Stimulated activated CD4-positive, alpha-beta T cell treated with anti-CD3 and anti-CD28 coated beads, TNF-alpha, amount 100 ng/mL, for 1 hour (primary cell): ENCODE measurements at regions not wholly inside any gene's neighbourhood (a gene's known extent, or its start where the extent isn't known, plus 50 kb on each side); places are given as distances from the start of the nearest gene placed in this dataset.
A peak's percentile ranks its signal among the peaks of the same experiment; 100 is the strongest.

Experiments
- DNase-seq, 3 donors: peaks; one replicate each; pipeline ENCODE4 v3.0.0-alpha.2; 2020; ENCODE audit warnings: low read depth in 3 of 3, low spot score in 1 of 3

GRCh38 chr2:204104811-204105210 is 168.2 kb downstream of the ICOS start:
- no peak for DNase-seq

GRCh38 chr2:204108330-204108751 is 171.8 kb downstream of the ICOS start:
- peak in 2 of 3 donors; percentile 4 to 16 for DNase-seq

- no peak for DNase-seq
These were observed 172.3 kb downstream of the ICOS start for GRCh38 chr2:204108781-204109295.

- DNase-seq: no peak
These were observed 173.1 kb downstream of the ICOS start for GRCh38 chr2:204109681-204110080.

GRCh38 chr2:204110338-204110741 is 173.8 kb downstream of the ICOS start:
- DNase-seq: peak in 1 of 3 donors; percentile 10

GRCh38 chr2:204110751-204111516 is 174.4 kb downstream of the ICOS start:
- DNase-seq: no peak

GRCh38 chr2:204112084-204112770 is 175.7 kb downstream of the ICOS start:
- DNase-seq: no peak

GRCh38 chr2:204114295-204115136 is 178.0 kb downstream of the ICOS start:
- no peak for DNase-seq

GRCh38 chr2:204115137-204116056 is 178.8 kb downstream of the ICOS start:
- no peak for DNase-seq

- DNase-seq: no peak
These were observed 179.7 kb downstream of the ICOS start for GRCh38 chr2:204116159-204116792.

- DNase-seq: no peak
These were observed 185.9 kb downstream of the ICOS start for GRCh38 chr2:204122425-204122824.

GRCh38 chr2:204124140-204124750 is 187.7 kb downstream of the ICOS start:
- DNase-seq: no peak

- DNase-seq: no peak
These were observed 190.1 kb downstream of the ICOS start for GRCh38 chr2:204126705-204127104.

- no peak for DNase-seq
These were observed 190.7 kb downstream of the ICOS start for GRCh38 chr2:204127238-204127637.

- no peak for DNase-seq
These were observed 193.2 kb downstream of the ICOS start for GRCh38 chr2:204129591-204130294.

GRCh38 chr2:204131621-204132020 is 195.1 kb downstream of the ICOS start:
- no peak for DNase-seq

GRCh38 chr2:204133476-204133875 is 196.9 kb downstream of the ICOS start:
- no peak for DNase-seq

- DNase-seq: no peak
These were observed 197.9 kb downstream of the ICOS start for GRCh38 chr2:204134421-204134820.

GRCh38 chr2:204135752-204136151 is 199.2 kb downstream of the ICOS start:
- DNase-seq: no peak
